Skeletal muscle satellite cell (primary cell): ENCODE measurements at regions not wholly inside any gene's neighbourhood (a gene's known extent, or its start where the extent isn't known, plus 50 kb on each side); places are given as distances from the start of the nearest gene placed in this dataset.

Experiments used
- H3K27me3 ChIP-seq: 2 replicates; pipeline ENCODE4 v1.7.0; 2013; ENCODE audit warnings: low read length; ENCODE audit not compliant: control insufficient read depth, insufficient read depth
- H3K36me3 ChIP-seq: 2 replicates; pipeline ENCODE4 v1.7.0; 2013; ENCODE audit warnings: mild to moderate bottlenecking, control low read depth, low read length; ENCODE audit not compliant: insufficient read depth
- H3K4me1 ChIP-seq: 2 replicates; pipeline ENCODE4 v1.7.0; 2013; ENCODE audit warnings: low read length; ENCODE audit not compliant: control insufficient read depth, insufficient read depth
- H3K4me2 ChIP-seq: 2 replicates; pipeline ENCODE4 v1.7.0; 2013; ENCODE audit warnings: mild to moderate bottlenecking, low read length
- H3K4me3 ChIP-seq: 2 replicates; pipeline ENCODE4 v1.7.0; 2013; ENCODE audit warnings: low read length
- H3K9ac ChIP-seq: 2 replicates; pipeline ENCODE4 v1.7.0; 2013; ENCODE audit warnings: mild to moderate bottlenecking, low read depth, low read length, moderate library complexity
- H3K9me3 ChIP-seq: replicated peaks from 2 replicates; pipeline ENCODE4 v1.7.0; 2013; ENCODE audit warnings: mild to moderate bottlenecking, control low read depth, low read length

DNA sequence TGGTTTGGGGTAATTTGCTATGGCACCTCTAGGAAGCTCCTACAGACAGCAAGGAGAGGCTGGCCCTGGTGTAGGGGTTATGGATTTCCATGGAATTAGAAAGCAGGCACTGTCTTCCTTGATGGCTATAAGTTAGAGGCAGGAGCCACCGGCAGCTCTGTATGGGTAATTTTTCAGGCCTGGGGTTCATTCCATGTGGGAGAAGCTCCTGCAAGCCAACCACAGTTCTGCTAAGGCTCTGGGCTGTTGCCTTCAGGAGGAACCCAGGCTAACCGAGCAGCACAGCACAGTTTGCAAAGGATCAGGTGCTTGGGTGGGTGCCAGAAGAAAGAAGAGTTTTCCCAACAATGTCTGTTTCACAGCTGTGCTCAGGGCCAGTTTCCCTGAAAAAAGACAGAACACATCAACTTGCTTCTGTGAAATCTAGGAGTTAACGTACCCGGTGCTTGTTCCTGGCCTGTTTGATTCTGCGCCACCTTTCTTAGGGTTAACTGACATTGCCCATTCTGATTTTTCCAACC, 162.8 kb upstream of the MYLIP start:
- H3K4me1 ChIP-seq: peaks cover 13% of the 10 kb centered on the region
- H3K4me2 ChIP-seq: no peak overlapping the region
- no peak overlapping the region for H3K9ac ChIP-seq
- no peak overlapping the region for H3K4me3 ChIP-seq
- H3K9me3 ChIP-seq: no peaks in the 10 kb centered on the region
- no peaks in the 10 kb centered on the region for H3K36me3 ChIP-seq
- no peaks in the 10 kb centered on the region for H3K27me3 ChIP-seq

DNA sequence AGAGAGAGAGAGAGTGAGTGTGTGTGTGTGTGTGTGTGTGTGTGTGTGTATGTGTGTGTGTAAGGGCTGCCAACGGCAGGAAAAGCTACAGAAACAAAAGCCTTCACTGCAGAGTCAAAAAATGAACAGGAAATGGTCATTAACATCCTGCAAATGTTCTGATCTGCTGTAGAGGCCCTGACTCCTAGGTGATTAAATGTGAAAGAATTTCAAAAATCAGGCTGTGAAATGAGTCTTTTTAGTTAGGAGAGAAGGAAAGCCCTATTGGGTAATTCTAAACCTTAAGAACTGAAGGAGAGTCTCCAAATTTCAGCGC, 166.5 kb upstream of the MYLIP start:
- Histone ChIP-seq H3K9me3 (no peaks in the 10 kb centered on the region), H3K4me3 (no peak overlapping the region), H3K4me1 (peaks cover 13% of the 10 kb centered on the region), H3K36me3 (no peaks in the 10 kb centered on the region), H3K9ac (no peak overlapping the region), H3K4me2 (peak overlapping the region; percentile 31), H3K27me3 (no peaks in the 10 kb centered on the region)

DNA sequence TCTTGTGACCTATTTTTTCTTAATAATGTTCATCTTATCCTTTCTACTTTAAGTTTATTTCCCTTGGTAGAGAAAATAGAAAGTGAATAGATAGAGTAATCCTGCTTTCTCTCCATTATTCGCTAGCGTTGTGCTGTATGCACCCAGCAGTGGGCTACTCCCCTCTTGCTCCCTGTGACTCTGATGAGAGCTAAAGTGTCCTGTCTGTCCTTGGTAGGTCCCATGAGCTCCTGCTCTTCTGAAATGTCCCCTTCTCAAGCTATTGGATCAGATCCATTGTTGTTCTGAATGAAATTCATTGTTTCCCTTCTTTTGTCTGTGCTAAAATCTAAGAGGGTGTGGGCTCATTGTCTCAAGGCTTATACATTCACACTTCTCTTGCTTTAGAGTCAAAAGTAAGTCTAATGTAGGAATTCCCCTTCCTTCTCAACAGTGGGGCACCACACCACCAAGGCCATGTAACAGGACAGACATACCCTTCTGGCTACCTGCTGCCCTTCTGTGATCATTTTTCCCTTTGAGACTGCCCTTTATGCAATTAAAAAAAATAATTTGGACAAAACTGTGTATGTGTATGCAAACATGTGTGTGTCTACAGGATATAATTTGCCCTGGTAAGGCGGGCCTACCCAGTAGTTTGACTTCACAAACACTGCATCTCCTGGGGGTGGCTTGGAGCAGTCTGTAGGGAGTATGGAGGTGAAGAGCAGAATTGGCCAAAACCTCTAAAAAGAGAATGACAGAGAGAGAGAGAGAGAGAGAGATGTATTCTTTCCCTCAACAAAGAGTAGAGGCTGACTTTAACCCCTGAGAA, 167.0 kb upstream of the MYLIP start:
- Histone ChIP-seq H3K9me3 (no peaks in the 10 kb centered on the region), H3K4me3 (no peak overlapping the region), H3K36me3 (no peaks in the 10 kb centered on the region), H3K4me2 (peak overlapping the region; percentile 6), H3K9ac (no peak overlapping the region), H3K4me1 (peaks cover 13% of the 10 kb centered on the region), H3K27me3 (no peaks in the 10 kb centered on the region)

DNA sequence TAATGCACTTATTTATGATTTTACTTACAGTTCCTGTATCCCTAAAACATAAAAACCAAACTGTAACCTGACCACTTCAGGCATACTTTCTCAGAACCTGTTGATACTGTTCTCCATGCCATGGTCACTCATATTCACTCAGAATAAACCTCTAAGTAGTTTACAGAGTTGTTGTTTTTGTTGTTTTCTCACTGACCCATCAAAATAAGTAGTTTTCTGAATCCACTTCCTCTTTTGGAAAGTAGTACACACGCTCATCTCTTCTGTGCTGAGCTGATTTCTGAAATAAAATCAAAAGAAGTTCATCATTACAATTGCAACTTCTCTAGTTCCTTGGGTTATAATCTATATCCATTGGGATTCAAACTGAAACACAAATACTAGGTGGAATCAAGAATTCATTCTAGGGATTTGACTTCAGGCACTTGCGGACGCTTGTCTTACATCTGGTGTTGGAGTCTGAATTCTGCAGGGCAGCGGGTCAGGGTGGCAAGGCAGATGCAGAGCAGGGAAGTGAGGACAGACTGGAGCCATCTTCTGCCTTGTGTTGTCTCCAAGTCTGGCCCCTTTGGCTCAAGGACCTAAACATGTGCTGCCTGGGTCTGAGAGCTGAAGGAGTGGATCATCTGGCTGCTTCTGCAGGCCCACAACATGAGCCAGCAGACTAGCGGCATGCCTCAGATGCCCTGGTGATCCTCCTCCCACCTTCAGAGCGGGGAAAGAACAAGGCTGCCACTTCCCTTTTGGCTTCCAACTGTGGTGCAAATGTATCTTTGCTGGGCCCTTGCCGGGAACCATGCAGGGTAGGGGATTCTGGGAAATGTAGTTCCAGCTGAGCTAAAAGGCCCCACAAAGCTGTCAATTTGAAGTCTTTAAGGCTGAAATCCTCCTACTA, 167.9 kb upstream of the MYLIP start:
- Histone ChIP-seq H3K27me3 (no peaks in the 10 kb centered on the region), H3K4me2 (no peak overlapping the region), H3K36me3 (no peaks in the 10 kb centered on the region), H3K4me3 (no peak overlapping the region), H3K9ac (no peak overlapping the region), H3K9me3 (no peaks in the 10 kb centered on the region), H3K4me1 (peaks cover 13% of the 10 kb centered on the region)

DNA sequence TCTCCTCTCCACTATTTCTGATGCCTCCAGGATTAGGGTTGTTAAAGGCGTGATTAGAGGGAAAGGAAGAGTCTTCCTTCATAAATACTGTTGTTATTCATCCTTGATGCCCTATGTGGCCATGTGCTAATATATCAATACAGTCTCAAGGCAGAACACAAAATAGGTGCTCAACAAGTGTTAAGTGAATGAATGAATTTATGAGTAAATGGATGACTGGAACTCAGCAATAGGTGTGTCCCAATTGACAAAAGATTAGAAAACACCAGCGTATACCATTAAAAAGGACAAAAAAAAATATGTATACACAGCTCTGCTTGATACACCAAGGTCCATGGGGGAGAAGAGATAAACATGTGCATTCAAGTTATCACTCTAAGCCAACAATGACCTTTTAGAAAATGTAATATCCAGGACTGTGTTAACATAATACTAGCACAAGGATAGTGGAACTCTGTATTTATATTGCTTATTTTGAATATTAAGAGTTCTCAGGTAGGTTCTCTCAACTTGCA, 171.2 kb upstream of the MYLIP start:
- Histone ChIP-seq H3K4me2 (no peak overlapping the region), H3K27me3 (no peaks in the 10 kb centered on the region), H3K9me3 (no peaks in the 10 kb centered on the region), H3K4me1 (peaks cover 12% of the 10 kb centered on the region), H3K4me3 (no peak overlapping the region), H3K36me3 (no peaks in the 10 kb centered on the region), H3K9ac (no peak overlapping the region)

DNA sequence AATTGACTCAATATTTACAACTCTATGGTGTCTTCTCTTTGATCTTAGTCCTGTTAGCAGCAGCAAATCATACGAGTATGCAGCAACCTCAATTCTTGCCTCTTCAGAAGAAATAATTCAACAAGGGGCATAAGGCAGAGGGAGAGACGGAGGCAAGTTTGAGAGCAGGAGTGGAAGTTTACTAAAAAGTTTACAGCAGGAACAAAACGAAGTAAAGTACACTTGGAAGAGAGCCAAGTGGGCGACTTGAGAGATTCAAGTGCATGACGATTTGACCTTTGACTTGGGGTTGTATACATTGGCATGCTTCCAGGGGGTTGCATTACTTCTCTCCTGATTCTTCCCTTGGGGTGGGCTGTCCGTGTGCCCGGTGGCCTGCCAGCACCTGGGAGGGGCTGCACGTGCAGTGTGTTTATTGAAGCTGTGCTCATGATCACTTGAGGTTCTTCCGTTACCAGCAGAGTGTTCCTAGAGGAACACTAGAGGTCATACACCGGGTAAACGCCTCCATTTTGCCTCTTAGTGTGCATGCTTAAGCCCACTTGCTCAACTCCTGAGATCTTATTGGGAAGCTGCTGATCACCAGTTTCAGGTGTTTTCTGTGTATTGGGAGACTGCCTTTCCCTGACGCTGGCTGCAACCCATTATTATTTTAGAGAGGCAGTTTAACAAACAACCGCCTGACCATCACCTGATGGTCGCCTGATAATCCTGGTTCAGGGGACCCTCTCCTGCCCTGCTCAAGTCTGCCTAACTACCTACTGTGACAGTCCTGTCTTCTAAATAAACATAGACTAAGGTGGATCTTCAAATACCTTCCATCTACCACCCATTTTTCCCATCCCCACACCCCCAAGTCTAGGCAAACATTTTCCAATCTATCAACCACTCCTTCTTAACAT, 172.4 kb upstream of the MYLIP start:
- H3K27me3 ChIP-seq: no peaks in the 10 kb centered on the region
- H3K4me1 ChIP-seq: no peaks in the 10 kb centered on the region
- H3K4me3 ChIP-seq: no peak overlapping the region
- H3K36me3 ChIP-seq: no peaks in the 10 kb centered on the region
- H3K9me3 ChIP-seq: no peaks in the 10 kb centered on the region
- no peak overlapping the region for H3K9ac ChIP-seq
- H3K4me2 ChIP-seq: no peak overlapping the region

DNA sequence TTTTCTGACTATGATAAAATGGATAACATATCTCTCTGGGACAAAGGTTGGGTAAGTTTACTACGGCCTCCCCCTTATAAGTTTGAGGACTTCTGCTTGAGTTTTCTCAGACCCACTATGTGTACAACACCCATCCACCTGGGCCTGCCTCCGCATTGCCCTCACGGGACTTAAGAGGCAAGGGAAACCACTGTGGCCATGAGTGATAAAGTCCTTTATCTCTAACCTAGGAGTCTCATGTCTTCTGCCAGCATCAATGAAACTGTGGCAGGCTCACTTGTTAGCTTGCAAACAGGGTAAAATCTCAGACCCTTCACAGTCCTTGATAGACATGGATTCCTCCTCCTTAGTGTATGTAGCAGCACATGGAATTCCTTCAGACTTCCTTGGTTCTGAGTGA, 173.4 kb upstream of the MYLIP start:
- H3K4me1 ChIP-seq: no peaks in the 10 kb centered on the region
- no peak overlapping the region for H3K4me3 ChIP-seq
- no peak overlapping the region for H3K4me2 ChIP-seq
- H3K27me3 ChIP-seq: no peaks in the 10 kb centered on the region
- no peak overlapping the region for H3K9ac ChIP-seq
- no peaks in the 10 kb centered on the region for H3K9me3 ChIP-seq
- H3K36me3 ChIP-seq: no peaks in the 10 kb centered on the region

DNA sequence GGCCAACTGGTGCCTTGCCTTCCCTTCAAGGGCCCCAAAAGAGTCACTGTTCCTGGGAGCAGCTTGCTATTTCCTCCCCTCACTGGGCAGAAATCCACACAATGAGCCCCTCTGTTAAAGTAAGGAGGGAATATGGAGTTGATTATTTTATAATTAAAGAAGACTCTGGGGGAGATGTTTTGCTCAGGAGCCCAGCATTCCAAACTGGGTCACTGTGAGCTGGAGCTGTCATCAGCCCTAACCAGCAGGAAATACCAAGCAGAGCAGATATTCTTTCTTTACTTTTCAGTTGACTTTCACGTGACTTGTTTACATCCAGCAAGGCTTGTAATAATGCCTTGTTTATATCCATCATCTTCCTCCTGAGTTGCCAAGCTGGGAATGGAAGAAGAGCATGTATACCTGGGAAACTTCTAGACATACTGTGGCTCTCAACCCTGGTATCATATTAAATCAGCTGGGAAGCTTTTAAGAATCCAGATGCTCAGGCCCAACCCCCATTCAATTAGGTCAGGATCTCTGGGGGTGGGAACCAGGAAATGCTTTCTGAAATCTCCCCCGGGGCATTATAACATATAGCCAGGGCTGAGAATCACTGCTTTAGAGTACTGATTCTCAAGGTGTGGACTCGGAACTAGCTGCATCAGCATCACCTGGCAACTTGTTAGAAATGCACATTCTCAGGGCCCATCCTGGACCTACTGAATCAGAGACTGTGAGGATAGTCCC, 175.6 kb upstream of the MYLIP start:
- Histone ChIP-seq H3K9ac (no peak overlapping the region), H3K4me1 (no peaks in the 10 kb centered on the region), H3K4me2 (no peak overlapping the region), H3K27me3 (no peaks in the 10 kb centered on the region), H3K4me3 (no peak overlapping the region), H3K36me3 (no peaks in the 10 kb centered on the region), H3K9me3 (no peaks in the 10 kb centered on the region)

DNA sequence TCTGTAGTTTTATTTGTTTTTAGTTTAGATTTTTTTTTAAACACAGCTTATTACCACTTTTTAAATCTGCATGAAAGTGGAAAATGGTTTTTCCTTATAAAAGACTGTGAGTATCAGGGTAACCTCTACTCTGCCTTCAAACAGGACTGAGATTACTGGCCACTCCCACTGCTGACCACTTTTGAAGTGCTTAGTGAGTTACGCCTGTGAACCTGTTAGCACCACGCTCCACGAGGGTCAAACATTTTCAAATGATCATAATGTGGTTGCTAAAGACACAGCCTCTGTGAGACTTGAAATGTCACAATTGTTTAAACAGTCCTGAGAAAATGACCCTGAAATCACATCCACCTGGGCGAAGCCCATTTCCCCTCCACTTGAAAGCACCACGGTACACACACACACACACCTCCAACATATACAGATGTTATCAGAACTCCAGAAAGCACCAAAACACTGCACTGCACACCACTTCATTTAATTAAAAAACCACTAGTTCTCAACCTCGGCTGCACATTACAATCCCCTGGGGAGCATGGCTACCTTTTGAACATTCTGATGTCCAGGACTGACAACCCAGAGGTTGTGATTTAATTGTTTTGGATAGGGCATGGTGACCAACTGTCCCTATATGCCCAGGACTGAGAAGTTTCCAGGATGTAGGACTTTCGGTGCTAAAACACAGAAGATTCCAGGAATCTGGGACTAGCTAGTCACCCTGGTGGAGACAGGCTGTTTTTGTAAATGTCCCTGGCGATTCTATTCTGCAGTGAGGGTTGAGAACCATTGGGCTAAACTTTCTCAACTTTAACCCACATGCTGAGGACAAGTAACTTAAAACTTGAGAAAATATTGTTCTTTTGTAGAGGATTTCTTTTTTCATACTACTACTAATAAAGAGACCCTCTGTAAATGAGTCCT, 176.4 kb upstream of the MYLIP start:
- H3K4me3 ChIP-seq: no peak overlapping the region
- H3K9ac ChIP-seq: no peak overlapping the region
- no peaks in the 10 kb centered on the region for H3K4me1 ChIP-seq
- no peaks in the 10 kb centered on the region for H3K27me3 ChIP-seq
- H3K9me3 ChIP-seq: no peaks in the 10 kb centered on the region
- H3K36me3 ChIP-seq: no peaks in the 10 kb centered on the region
- H3K4me2 ChIP-seq: no peak overlapping the region
